PFSK-1 (cell line): ENCODE measurements at regions not wholly inside any gene's neighbourhood (a gene's known extent, or its start where the extent isn't known, plus 50 kb on each side); places are given as distances from the start of the nearest gene placed in this dataset.

Experiments
- POLR2AphosphoS5 ChIP-seq: IDR thresholded peaks from 2 replicates; pipeline ENCODE4 v1.6.1; 2012; ENCODE audit warnings: low read depth, mild to moderate bottlenecking, control low read depth, low read length, moderate library complexity
- SIN3A ChIP-seq: IDR thresholded peaks from 2 replicates; pipeline ENCODE4 v1.6.1; 2012; ENCODE audit warnings: mild to moderate bottlenecking, low read length, moderate library complexity, borderline replicate concordance; ENCODE audit not compliant: insufficient read depth
- TF ChIP-seq, protein P1 (sequence below), 2 experiments: IDR thresholded peaks; 2 replicates each; pipeline versions ENCODE4 v1.6.1 to v1.8.0; 2011 to 2012; ENCODE audit warnings: low read depth in 2 of 2, low read length in 2 of 2, control low read depth in 1 of 2, inconsistent platforms in 1 of 2, mild to moderate bottlenecking in 1 of 2, moderate library complexity in 1 of 2; ENCODE audit not compliant: insufficient read depth in 1 of 2

DNA sequence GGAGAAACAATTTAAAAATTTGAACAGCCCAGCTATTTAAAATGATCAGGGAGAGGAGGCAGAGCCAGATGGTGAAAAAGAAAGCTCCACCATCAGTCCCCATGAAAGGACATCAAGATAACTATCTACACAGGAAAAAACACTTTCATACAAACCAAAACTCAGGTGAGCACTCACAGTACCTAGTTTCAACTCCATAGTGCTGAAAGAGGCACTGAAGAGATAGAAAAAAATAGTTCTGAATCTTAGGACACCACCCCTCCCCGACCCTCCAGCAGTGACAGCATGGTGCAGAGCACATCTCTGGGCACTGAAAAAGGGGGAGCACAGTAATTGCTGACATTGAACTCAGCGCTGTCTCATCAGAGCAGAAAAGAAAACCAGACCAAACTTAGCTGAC is 732.9 kb downstream of the CETN3 start:
- no peak for TF ChIP-seq SIN3A
- TF ChIP-seq, protein P1, sequence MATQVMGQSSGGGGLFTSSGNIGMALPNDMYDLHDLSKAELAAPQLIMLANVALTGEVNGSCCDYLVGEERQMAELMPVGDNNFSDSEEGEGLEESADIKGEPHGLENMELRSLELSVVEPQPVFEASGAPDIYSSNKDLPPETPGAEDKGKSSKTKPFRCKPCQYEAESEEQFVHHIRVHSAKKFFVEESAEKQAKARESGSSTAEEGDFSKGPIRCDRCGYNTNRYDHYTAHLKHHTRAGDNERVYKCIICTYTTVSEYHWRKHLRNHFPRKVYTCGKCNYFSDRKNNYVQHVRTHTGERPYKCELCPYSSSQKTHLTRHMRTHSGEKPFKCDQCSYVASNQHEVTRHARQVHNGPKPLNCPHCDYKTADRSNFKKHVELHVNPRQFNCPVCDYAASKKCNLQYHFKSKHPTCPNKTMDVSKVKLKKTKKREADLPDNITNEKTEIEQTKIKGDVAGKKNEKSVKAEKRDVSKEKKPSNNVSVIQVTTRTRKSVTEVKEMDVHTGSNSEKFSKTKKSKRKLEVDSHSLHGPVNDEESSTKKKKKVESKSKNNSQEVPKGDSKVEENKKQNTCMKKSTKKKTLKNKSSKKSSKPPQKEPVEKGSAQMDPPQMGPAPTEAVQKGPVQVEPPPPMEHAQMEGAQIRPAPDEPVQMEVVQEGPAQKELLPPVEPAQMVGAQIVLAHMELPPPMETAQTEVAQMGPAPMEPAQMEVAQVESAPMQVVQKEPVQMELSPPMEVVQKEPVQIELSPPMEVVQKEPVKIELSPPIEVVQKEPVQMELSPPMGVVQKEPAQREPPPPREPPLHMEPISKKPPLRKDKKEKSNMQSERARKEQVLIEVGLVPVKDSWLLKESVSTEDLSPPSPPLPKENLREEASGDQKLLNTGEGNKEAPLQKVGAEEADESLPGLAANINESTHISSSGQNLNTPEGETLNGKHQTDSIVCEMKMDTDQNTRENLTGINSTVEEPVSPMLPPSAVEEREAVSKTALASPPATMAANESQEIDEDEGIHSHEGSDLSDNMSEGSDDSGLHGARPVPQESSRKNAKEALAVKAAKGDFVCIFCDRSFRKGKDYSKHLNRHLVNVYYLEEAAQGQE (IDR thresholded peaks at IDR 0.05; ENCODE audit: insufficient read depth in 1 of 2, low read depth in 2 of 2, low read length in 2 of 2), result no peak
- TF ChIP-seq POLR2AphosphoS5, result no peak
